Activated CD4-positive, alpha-beta T cell treated with anti-CD3 and anti-CD28 coated beads, Interleukin-2, amount 10 ng/mL, durations not matched to agents 24 days and 14 days (primary cell): ENCODE measurements at regions not wholly inside any gene's neighbourhood (a gene's known extent, or its start where the extent isn't known, plus 50 kb on each side); places are given as distances from the start of the nearest gene placed in this dataset.
"Not testable (repeated sequence)": the region's sequence is repeated elsewhere in the genome, so short reads cannot be mapped to it uniquely, and the experiment has no call there.

Experiments used
- DNase-seq: peaks from one replicate; pipeline ENCODE4 v3.0.0; 2022
- H3K27ac Mint-ChIP-seq: one replicate; pipeline ENCODE4 v1.8.0; 2022; ENCODE audit warnings: mild to moderate bottlenecking, mixed read lengths
- H3K27me3 Mint-ChIP-seq: one replicate; pipeline ENCODE4 v1.8.0; 2022; ENCODE audit warnings: mixed read lengths
- H3K36me3 Mint-ChIP-seq: one replicate; pipeline ENCODE4 v1.8.0; 2022; ENCODE audit warnings: low read depth, mild to moderate bottlenecking, mixed read lengths
- H3K4me1 Mint-ChIP-seq: one replicate; pipeline ENCODE4 v1.8.0; 2021; ENCODE audit warnings: mixed read lengths
- H3K4me3 Mint-ChIP-seq: one replicate; pipeline ENCODE4 v1.8.0; 2022; ENCODE audit warnings: mild to moderate bottlenecking, moderate library complexity, mixed read lengths
- H3K9me3 Mint-ChIP-seq: one replicate; pipeline ENCODE4 v1.8.0; 2021; ENCODE audit warnings: mixed read lengths
- intact Hi-C: fragments of 100-400 bp; cut with micrococcal nuclease; formaldehyde crosslinking; loops from one replicate; pipeline ENCODE4 v1.15.1; 2023

- H3K4me1 Mint-ChIP-seq, H3K36me3 Mint-ChIP-seq, intact Hi-C loops, DNase-seq, H3K27ac Mint-ChIP-seq, H3K27me3 Mint-ChIP-seq, H3K4me3 Mint-ChIP-seq: not testable (repeated sequence)
- peaks cover 15% of the 10 kb centered on the region for H3K9me3 Mint-ChIP-seq
Observed at GRCh38 chr22:11561744-11562143, 3966.2 kb upstream of the OR11H1 start.

- intact Hi-C loops = not testable (repeated sequence)
Observed at GRCh38 chr22:11568837-11569563, 3959.0 kb upstream of the OR11H1 start.

GRCh38 chr22:11569564-11569940 lies 3958.4 kb upstream of the OR11H1 start:
- H3K36me3 Mint-ChIP-seq, H3K27me3 Mint-ChIP-seq, H3K4me1 Mint-ChIP-seq, DNase-seq, intact Hi-C loops, H3K27ac Mint-ChIP-seq, H3K4me3 Mint-ChIP-seq: not testable (repeated sequence)
- peaks cover 41% of the 10 kb centered on the region for H3K9me3 Mint-ChIP-seq

More at GRCh38 chr22:11568837-11569563, 3959.0 kb upstream of the OR11H1 start:
- H3K4me1 Mint-ChIP-seq, H3K27ac Mint-ChIP-seq, H3K36me3 Mint-ChIP-seq, DNase-seq, H3K27me3 Mint-ChIP-seq, H3K4me3 Mint-ChIP-seq: not testable (repeated sequence)
- peaks cover 37% of the 10 kb centered on the region for H3K9me3 Mint-ChIP-seq

- H3K27me3 Mint-ChIP-seq, H3K4me3 Mint-ChIP-seq, H3K4me1 Mint-ChIP-seq, DNase-seq, intact Hi-C loops, H3K36me3 Mint-ChIP-seq, H3K27ac Mint-ChIP-seq: not testable (repeated sequence)
- peaks cover 54% of the 10 kb centered on the region for H3K9me3 Mint-ChIP-seq
Observed at GRCh38 chr22:11573154-11573553, 3954.8 kb upstream of the OR11H1 start.

- H3K9me3 Mint-ChIP-seq = peaks cover 52% of the 10 kb centered on the region
- H3K4me1 Mint-ChIP-seq, H3K36me3 Mint-ChIP-seq: not testable (repeated sequence)
Observed at GRCh38 chr22:11574231-11574630, 3953.8 kb upstream of the OR11H1 start.

GRCh38 chr22:11574659-11575058 lies 3953.3 kb upstream of the OR11H1 start:
- intact Hi-C loops = not testable (repeated sequence)

More at GRCh38 chr22:11574231-11574630, 3953.8 kb upstream of the OR11H1 start:
- H3K27ac Mint-ChIP-seq, DNase-seq, H3K4me3 Mint-ChIP-seq, intact Hi-C loops, H3K27me3 Mint-ChIP-seq: not testable (repeated sequence)

GRCh38 chr22:11576740-11577139 lies 3951.3 kb upstream of the OR11H1 start:
- intact Hi-C loops, DNase-seq, H3K4me3 Mint-ChIP-seq, H3K36me3 Mint-ChIP-seq, H3K4me1 Mint-ChIP-seq, H3K27ac Mint-ChIP-seq, H3K27me3 Mint-ChIP-seq: not testable (repeated sequence)
- peaks cover 54% of the 10 kb centered on the region for H3K9me3 Mint-ChIP-seq

More at GRCh38 chr22:11574659-11575058, 3953.3 kb upstream of the OR11H1 start:
- DNase-seq, H3K4me3 Mint-ChIP-seq, H3K27ac Mint-ChIP-seq, H3K4me1 Mint-ChIP-seq, H3K36me3 Mint-ChIP-seq, H3K27me3 Mint-ChIP-seq: not testable (repeated sequence)
- H3K9me3 Mint-ChIP-seq = peaks cover 56% of the 10 kb centered on the region

- intact Hi-C loops, H3K27me3 Mint-ChIP-seq, H3K27ac Mint-ChIP-seq, H3K36me3 Mint-ChIP-seq, H3K4me3 Mint-ChIP-seq, H3K4me1 Mint-ChIP-seq: not testable (repeated sequence)
- peaks cover 56% of the 10 kb centered on the region for H3K9me3 Mint-ChIP-seq
- peak; percentile 39 for DNase-seq
Observed at GRCh38 chr22:11578115-11578514, 3949.9 kb upstream of the OR11H1 start.

GRCh38 chr22:11578551-11578950 lies 3949.4 kb upstream of the OR11H1 start:
- intact Hi-C loops, H3K4me3 Mint-ChIP-seq, H3K27me3 Mint-ChIP-seq, H3K36me3 Mint-ChIP-seq, H3K27ac Mint-ChIP-seq, H3K4me1 Mint-ChIP-seq: not testable (repeated sequence)
- DNase-seq = peak; percentile 40
- H3K9me3 Mint-ChIP-seq = peaks cover 58% of the 10 kb centered on the region

- H3K9me3 Mint-ChIP-seq = peaks cover 50% of the 10 kb centered on the region
- intact Hi-C loops, DNase-seq: not testable (repeated sequence)
Observed at GRCh38 chr22:11582048-11582447, 3945.9 kb upstream of the OR11H1 start.

GRCh38 chr22:11584231-11584630 lies 3943.8 kb upstream of the OR11H1 start:
- H3K27ac Mint-ChIP-seq, DNase-seq, H3K27me3 Mint-ChIP-seq, H3K36me3 Mint-ChIP-seq, intact Hi-C loops, H3K4me1 Mint-ChIP-seq, H3K4me3 Mint-ChIP-seq: not testable (repeated sequence)
- H3K9me3 Mint-ChIP-seq = peaks cover 40% of the 10 kb centered on the region

More at GRCh38 chr22:11582048-11582447, 3945.9 kb upstream of the OR11H1 start:
- not testable (repeated sequence) for H3K36me3 Mint-ChIP-seq, H3K4me3 Mint-ChIP-seq, H3K4me1 Mint-ChIP-seq, H3K27ac Mint-ChIP-seq, H3K27me3 Mint-ChIP-seq

GRCh38 chr22:11594552-11594951 lies 3933.4 kb upstream of the OR11H1 start:
- H3K4me3 Mint-ChIP-seq, DNase-seq, H3K4me1 Mint-ChIP-seq, H3K27me3 Mint-ChIP-seq, H3K27ac Mint-ChIP-seq, intact Hi-C loops, H3K36me3 Mint-ChIP-seq: not testable (repeated sequence)
- H3K9me3 Mint-ChIP-seq = peaks cover 34% of the 10 kb centered on the region

GRCh38 chr22:11597666-11598358 lies 3930.2 kb upstream of the OR11H1 start:
- H3K4me1 Mint-ChIP-seq, H3K27ac Mint-ChIP-seq, H3K36me3 Mint-ChIP-seq, H3K27me3 Mint-ChIP-seq, H3K4me3 Mint-ChIP-seq, intact Hi-C loops, DNase-seq: not testable (repeated sequence)
- H3K9me3 Mint-ChIP-seq = peaks cover 13% of the 10 kb centered on the region
